ENCODE measurements at regions not wholly inside any gene's neighbourhood (a gene's known extent, or its start where the extent isn't known, plus 50 kb on each side); places are given as distances from the start of the nearest gene placed in this dataset.

DNA sequence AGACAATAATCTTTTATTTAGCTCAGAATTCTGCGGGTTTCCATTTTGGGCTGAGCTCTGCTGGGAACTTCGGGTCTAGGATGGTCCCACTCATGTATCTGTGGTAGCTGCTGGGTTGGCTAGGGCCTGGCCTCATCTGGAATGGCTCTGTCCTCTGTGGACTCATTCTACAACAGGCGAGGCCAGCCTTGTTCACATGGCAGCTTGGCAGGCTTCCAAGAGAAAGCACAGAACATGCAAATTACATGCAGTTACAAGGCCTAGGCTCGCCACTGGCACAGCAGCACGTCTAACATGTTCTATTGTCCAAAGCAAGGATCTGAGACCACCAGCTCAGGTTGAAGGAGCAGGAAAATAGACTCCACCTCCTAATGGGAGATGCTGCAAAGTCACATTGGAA lies 431.4 kb downstream of the PDCD6IP start:
- H3K4me3 ChIP-seq (ENCODE audit: low read depth, low read length): no peak overlapping the region
- in situ Hi-C loops (cut with HindIII; ENCODE audit: low sequenced_read_pairs): no loop called here
- TF ChIP-seq, protein P1, sequence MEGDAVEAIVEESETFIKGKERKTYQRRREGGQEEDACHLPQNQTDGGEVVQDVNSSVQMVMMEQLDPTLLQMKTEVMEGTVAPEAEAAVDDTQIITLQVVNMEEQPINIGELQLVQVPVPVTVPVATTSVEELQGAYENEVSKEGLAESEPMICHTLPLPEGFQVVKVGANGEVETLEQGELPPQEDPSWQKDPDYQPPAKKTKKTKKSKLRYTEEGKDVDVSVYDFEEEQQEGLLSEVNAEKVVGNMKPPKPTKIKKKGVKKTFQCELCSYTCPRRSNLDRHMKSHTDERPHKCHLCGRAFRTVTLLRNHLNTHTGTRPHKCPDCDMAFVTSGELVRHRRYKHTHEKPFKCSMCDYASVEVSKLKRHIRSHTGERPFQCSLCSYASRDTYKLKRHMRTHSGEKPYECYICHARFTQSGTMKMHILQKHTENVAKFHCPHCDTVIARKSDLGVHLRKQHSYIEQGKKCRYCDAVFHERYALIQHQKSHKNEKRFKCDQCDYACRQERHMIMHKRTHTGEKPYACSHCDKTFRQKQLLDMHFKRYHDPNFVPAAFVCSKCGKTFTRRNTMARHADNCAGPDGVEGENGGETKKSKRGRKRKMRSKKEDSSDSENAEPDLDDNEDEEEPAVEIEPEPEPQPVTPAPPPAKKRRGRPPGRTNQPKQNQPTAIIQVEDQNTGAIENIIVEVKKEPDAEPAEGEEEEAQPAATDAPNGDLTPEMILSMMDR (IDR thresholded peaks at IDR 0.05; ENCODE audit: low read depth, low read length): no peak

DNA sequence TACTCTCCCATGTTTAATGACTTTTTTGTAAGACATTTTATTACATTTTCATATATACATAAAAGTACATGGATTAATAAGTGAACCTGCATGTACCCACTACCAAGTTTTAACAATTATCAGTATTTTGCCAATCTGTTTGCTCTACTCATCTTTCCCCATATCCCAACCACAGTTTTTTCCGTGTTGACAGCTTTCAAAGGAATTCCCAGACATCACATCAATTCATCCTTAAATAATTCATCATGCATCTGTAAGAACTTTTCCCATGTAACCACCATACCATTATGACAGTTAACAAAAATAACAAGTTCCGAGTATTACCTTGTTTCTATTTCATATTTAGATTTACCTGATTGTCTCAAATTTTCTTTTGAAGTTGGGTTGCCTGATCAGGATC lies 436.7 kb downstream of the PDCD6IP start:
- in situ Hi-C loops (cut with HindIII; ENCODE audit: low sequenced_read_pairs): no loop called here

More for the DNA sequence above, 431.4 kb downstream of the PDCD6IP start:
- DNase-seq (ENCODE audit: low read depth, low spot score): no peak

DNA sequence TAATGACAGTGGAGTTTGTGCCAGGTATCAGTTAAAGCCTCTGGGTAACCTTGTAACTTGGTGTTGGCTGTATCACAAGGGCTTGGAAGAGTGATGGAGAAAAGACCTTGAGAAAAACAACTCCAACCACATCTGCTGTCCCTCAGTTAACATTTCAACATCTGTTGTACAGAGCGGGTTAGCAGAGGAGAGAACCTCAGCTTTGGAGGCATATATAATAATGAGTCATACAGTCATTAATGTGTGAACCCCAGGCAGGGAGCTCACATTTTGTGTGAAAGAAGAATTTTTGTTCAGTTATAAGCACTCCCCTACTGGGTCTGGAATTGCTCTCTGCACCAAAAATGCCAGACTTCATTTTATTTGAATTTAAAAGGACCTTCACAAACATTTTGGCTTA lies 439.5 kb downstream of the PDCD6IP start:
- peak; percentile 88 for DNase-seq (ENCODE audit: low read depth, low spot score)
- in situ Hi-C loops (cut with HindIII; ENCODE audit: low sequenced_read_pairs): no loop called here
- no peak overlapping the region for H3K4me3 ChIP-seq (ENCODE audit: low read depth, low read length)
- TF ChIP-seq, protein P1 (IDR thresholded peaks at IDR 0.05; ENCODE audit: low read depth, low read length): no peak

More for the DNA sequence above, 436.7 kb downstream of the PDCD6IP start:
- no peak for DNase-seq (ENCODE audit: low read depth, low spot score)
- TF ChIP-seq, protein P1 (IDR thresholded peaks at IDR 0.05; ENCODE audit: low read depth, low read length): no peak
- H3K4me3 ChIP-seq (ENCODE audit: low read depth, low read length): no peak overlapping the region

DNA sequence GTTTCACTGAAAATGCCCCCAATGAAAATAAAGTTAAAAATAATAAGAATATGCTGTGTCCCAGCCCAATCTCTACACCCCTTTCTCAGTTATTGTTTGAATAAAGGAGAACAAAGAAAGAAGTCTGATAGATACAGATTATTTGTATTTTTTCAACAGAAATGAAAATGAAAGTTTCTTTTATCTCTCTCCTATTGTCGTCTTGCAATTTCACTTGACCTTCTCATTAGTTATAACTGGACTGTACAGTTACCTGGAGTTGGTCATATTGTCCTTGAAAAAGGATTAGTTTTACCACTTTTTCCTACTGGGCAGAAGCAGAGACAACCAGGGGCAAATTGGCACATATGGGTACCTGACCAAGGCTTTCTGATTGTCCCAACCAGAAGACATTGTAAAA lies 440.0 kb downstream of the PDCD6IP start:
- no peak for DNase-seq (ENCODE audit: low read depth, low spot score)
- TF ChIP-seq, protein P1 (IDR thresholded peaks at IDR 0.05; ENCODE audit: low read depth, low read length): no peak
- in situ Hi-C loops (cut with HindIII; ENCODE audit: low sequenced_read_pairs): no loop called here

DNA sequence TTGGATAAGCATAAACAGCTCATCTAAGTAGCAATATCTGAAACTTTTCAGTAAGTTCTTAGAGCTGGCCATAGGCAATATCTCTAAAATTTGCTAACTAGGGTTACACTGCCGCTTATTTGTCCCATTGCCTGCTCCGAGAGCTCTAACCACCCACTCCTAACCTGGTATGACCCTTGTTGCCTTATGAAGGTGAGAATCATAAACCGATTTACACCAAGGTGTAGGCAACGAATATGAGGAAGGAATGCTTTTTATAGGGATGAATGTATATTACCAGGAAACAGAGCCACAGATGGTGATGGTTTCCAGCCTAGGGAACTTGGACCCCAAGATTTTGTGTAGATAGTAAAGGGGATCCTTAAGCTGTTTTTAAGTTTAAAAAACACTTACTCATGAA lies 440.9 kb downstream of the PDCD6IP start:
- no peak overlapping the region for H3K4me3 ChIP-seq (ENCODE audit: low read depth, low read length)
- no peak for DNase-seq (ENCODE audit: low read depth, low spot score)
- TF ChIP-seq, protein P1 (IDR thresholded peaks at IDR 0.05; ENCODE audit: low read depth, low read length): no peak
- in situ Hi-C loops (cut with HindIII; ENCODE audit: low sequenced_read_pairs): no loop called here

More for the DNA sequence above, 440.0 kb downstream of the PDCD6IP start:
- H3K4me3 ChIP-seq (ENCODE audit: low read depth, low read length): no peak overlapping the region

DNA sequence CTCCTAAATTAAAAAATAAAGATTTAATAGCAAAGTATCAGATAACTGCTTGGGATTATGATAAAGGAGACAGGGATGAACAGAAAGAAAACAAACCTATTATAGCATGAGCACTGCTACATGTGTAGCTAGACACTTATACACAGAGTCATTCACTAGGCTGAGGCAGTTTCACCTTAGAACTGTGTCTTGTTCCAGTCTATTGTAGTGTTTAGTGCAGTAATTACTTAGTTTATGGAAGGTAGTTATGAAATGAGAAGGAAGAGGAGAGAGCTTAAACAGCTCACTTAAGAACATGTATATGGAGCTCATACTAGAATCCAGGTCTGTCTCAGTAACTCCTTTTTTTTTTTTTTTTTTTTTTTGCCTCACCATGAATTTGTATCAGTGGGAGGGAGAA lies 441.4 kb downstream of the PDCD6IP start:
- DNase-seq (ENCODE audit: low read depth, low spot score): no peak
- no peak overlapping the region for H3K4me3 ChIP-seq (ENCODE audit: low read depth, low read length)
- TF ChIP-seq, protein P1 (IDR thresholded peaks at IDR 0.05; ENCODE audit: low read depth, low read length): no peak
- in situ Hi-C loops (cut with HindIII; ENCODE audit: low sequenced_read_pairs): no loop called here

DNA sequence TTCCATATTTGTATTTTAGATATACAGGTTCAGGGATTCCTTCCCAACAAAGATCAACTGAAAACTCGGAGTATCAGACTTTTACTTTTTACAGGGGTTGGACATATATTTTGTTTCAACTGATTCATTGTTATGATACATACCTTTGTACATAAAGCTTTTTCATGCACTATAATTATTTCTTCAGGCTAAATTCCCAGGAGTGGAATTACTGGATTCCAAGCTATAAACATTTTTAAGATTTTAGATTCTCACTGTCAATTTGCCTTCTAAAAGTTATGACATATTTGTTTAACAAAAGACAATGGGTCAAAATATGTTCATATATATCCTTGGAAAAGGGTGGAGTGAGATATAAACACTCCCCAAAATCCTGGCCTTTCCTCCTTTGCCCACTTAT lies 449.0 kb downstream of the PDCD6IP start:
- H3K4me3 ChIP-seq (ENCODE audit: low read depth, low read length): no peak overlapping the region
- in situ Hi-C loops (cut with HindIII; ENCODE audit: low sequenced_read_pairs): no loop called here
- TF ChIP-seq, protein P1 (IDR thresholded peaks at IDR 0.05; ENCODE audit: low read depth, low read length): no peak
- no peak for DNase-seq (ENCODE audit: low read depth, low spot score)
